ENCODE measurements at regions not wholly inside any gene's neighbourhood (a gene's known extent, or its start where the extent isn't known, plus 50 kb on each side); places are given as distances from the start of the nearest gene placed in this dataset.

DNA sequence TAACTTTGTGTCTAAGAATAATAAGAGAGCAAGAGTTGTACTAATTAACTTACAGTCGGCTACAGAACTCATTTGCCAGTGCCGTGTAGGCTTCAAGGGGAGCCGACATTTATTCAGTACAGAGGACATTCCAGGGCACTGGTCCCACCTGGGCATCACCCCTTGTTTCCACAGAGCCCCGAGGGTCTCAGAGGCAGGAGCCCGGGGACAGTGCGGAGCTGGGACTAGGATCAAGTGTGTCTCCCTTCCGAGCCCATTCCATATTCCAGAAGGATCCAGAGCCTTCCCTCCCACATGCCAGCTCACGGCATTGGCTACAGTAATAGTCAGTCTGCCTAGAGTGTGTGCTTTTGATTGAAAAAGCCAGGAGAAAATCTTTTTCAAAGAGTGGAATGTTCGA is 71.5 kb upstream of the CTDP1 start:
- peak in 1 of 2 donors; percentile 76 for DNase-seq (ENCODE audit: low spot score in 2 of 2)
- 71 to 72% methylated on average over 9 of the region's 9 CpGs for WGBS, 2 donors
- intact Hi-C loops (cut with DNase I; ENCODE audit: low total_unique reads) = no loop called here

DNA sequence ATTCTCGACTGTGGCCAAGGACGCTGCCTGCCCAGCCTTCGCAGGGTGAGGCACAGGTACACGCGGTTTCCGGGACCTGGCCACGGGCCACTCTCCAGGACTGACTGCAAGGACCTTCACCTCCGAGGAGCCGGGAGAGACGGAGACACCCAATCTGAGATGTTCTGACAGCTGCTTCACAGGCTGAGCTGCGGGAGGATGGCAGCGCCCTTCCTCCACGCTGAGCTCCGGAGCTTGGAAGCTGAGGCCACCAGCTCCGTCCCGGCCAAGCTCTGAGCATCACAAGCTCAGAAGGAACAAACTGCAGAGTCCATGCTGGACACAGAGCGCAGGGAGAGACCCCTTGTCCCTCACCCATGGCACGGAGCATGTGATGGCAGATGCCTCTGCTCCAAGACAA is 71.1 kb upstream of the CTDP1 start:
- no peak for TF ChIP-seq POLR2A (IDR thresholded peaks at IDR 0.05)
- TF ChIP-seq, protein P1, sequence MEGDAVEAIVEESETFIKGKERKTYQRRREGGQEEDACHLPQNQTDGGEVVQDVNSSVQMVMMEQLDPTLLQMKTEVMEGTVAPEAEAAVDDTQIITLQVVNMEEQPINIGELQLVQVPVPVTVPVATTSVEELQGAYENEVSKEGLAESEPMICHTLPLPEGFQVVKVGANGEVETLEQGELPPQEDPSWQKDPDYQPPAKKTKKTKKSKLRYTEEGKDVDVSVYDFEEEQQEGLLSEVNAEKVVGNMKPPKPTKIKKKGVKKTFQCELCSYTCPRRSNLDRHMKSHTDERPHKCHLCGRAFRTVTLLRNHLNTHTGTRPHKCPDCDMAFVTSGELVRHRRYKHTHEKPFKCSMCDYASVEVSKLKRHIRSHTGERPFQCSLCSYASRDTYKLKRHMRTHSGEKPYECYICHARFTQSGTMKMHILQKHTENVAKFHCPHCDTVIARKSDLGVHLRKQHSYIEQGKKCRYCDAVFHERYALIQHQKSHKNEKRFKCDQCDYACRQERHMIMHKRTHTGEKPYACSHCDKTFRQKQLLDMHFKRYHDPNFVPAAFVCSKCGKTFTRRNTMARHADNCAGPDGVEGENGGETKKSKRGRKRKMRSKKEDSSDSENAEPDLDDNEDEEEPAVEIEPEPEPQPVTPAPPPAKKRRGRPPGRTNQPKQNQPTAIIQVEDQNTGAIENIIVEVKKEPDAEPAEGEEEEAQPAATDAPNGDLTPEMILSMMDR (IDR thresholded peaks at IDR 0.05) = no peak
- intact Hi-C loops (cut with DNase I; ENCODE audit: low total_unique reads) = no loop called here
- WGBS, 2 donors = 73 to 92% methylated on average over 10 of the region's 18 CpGs
- H3K4me3 ChIP-seq (ENCODE audit: low read depth, poor library complexity, severe bottlenecking) = no peak overlapping the region
- peak in 1 of 2 donors; percentile 79 for DNase-seq (ENCODE audit: low spot score in 2 of 2)

More for the DNA sequence above, 71.5 kb upstream of the CTDP1 start:
- TF ChIP-seq POLR2A (IDR thresholded peaks at IDR 0.05) = no peak
- TF ChIP-seq, protein P1 (IDR thresholded peaks at IDR 0.05) = no peak
- H3K4me3 ChIP-seq (ENCODE audit: low read depth, poor library complexity, severe bottlenecking) = no peak overlapping the region

DNA sequence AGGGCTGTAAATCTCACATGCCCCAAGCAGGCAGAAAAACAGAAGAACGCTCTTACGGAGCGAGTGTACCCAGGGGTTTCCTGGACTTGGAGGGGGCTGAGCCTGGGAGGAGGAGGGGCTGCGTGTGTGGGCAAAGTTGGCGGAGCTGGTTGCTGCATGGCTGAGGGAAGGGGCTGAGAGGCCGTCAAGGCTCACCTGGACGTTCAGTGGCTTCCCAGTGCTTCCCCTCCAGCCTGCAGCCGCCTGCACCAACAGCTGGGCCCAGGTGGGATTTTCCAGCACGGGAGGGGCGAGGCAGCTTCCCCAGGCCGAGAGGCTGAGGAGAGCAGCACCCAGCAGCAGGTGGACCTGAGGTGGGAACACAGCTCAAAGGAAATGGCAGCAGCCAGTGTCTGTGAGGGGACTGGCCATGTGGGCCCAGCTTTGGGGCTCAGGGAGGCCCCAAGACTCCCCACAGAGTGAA is 70.6 kb upstream of the CTDP1 start:
- TF ChIP-seq, protein P1 (IDR thresholded peaks at IDR 0.05) = no peak
- TF ChIP-seq POLR2A (IDR thresholded peaks at IDR 0.05) = no peak
- WGBS, 2 donors = 87% methylated on average over 11 of the region's 11 CpGs
- intact Hi-C loops (cut with DNase I; ENCODE audit: low total_unique reads) = no loop called here
- no peak overlapping the region for H3K4me3 ChIP-seq (ENCODE audit: low read depth, poor library complexity, severe bottlenecking)
- peak in 1 of 2 donors; percentile 43 for DNase-seq (ENCODE audit: low spot score in 2 of 2)

DNA sequence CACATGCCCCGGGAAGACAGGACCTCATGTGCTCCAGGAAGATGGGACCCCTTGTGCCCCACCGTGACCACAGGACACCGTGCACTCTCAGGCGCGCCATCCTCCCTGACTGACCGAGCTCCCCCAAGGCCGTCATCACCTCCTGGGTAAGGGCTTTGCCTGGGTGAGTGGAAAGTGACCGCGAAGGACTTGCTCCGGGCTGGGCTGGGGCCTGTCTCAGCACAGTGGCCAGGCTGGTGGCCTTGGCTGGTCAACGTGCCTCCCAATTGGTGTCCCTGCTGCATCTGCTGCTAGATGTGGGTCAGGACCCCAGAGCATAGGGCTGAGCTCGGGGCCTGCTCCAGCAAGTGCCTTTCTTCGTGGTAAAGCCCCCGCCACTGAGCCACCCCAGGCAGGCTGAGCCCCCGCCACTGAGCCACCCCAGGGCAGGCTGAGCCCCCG is 69.7 kb upstream of the CTDP1 start:
- WGBS, 2 donors = 97 to 98% methylated on average over 6 to 16 of the region's 16 CpGs
- no peak for TF ChIP-seq POLR2A (IDR thresholded peaks at IDR 0.05)
- TF ChIP-seq, protein P1 (IDR thresholded peaks at IDR 0.05) = no peak
- DNase-seq (ENCODE audit: low spot score in 2 of 2) = peak in 1 of 2 donors; percentile 80
- intact Hi-C loops (cut with DNase I; ENCODE audit: low total_unique reads) = no loop called here
- H3K4me3 ChIP-seq (ENCODE audit: low read depth, poor library complexity, severe bottlenecking) = no peak overlapping the region

DNA sequence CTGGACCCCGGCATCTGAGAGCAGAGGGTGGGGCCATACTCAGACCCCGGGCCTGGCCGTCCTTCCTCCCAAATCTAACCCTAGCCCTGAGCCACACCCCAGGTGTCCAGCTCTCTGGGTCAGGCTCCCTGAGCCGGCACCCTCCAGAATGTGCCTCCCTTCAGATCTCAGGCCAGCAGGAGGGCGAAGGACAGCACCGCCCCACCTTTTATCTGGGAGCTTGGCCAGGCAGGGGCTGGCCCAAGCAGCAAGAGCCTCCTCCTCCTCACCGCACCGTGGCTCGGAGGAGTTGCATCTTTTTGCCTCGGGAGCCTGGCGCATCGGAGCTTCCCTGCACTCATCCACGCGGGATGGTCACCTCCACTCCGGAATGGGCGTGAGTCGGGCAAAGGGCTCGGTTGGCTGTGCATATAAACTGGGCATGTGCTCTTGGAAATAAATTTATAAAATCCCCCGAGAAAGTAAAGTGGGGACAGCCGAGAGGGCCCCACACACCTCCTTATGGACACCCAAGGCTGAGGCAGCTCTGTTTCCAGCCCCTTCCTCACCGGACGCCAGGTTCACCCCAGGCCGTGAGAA is 69.1 kb upstream of the CTDP1 start:
- peak in 1 of 2 donors; percentile 82 for DNase-seq (ENCODE audit: low spot score in 2 of 2)
- intact Hi-C loops (cut with DNase I; ENCODE audit: low total_unique reads) = no loop called here
- 78 to 81% methylated on average over 20 to 23 of the region's 23 CpGs for WGBS, 2 donors
- H3K4me3 ChIP-seq (ENCODE audit: low read depth, poor library complexity, severe bottlenecking) = no peak overlapping the region
- TF ChIP-seq POLR2A (IDR thresholded peaks at IDR 0.05) = no peak

DNA sequence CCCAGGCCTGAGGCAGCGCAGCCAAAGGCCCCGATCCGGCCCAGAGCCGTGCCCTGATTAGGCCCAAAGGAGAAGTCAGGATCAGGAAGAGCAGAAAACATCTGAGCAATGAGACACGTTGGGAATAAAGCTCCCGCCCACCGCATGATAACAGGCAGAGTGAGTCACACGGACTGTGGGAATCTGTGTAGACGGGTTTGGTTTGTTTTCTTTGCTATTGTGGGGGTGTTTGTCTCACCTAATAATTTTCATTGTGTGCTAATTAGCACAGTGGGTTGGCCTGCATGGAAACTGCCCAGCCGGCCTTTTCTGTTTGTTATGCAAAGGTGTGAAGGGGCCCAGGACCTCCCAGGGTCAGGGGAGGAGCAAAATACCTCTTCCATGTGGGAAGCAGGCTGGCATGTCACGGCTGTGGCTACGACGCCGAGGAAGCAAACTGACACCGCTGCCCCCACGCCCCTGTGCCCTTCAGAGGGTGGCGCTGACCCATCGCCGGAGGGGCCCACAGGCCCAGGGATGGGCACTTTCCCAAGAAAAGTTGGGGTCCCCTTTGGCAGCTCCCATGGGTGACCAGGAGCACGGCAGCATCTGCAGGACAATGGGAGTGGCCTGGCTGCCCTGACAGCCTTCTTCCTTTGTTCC is 68.4 kb upstream of the CTDP1 start:
- no peak overlapping the region for H3K4me3 ChIP-seq (ENCODE audit: low read depth, poor library complexity, severe bottlenecking)
- peak in 1 of 2 donors; percentile 84 for DNase-seq (ENCODE audit: low spot score in 2 of 2)
- 52 to 55% methylated on average over 20 of the region's 20 CpGs for WGBS, 2 donors
- TF ChIP-seq, protein P1 (IDR thresholded peaks at IDR 0.05) = no peak
- TF ChIP-seq POLR2A (IDR thresholded peaks at IDR 0.05) = no peak
- intact Hi-C loops (cut with DNase I; ENCODE audit: low total_unique reads) = no loop called here

All from lower leg skin (tissue), 4 donors.